NCI-H2227 (cell line): ENCODE measurements at regions not wholly inside any gene's neighbourhood (a gene's known extent, or its start where the extent isn't known, plus 50 kb on each side); places are given as distances from the start of the nearest gene placed in this dataset.
A peak's percentile ranks its signal among the peaks of the same experiment; 100 is the strongest.
"Not testable (repeated sequence)": the region's sequence is repeated elsewhere in the genome, so short reads cannot be mapped to it uniquely, and the experiment has no call there.

Source experiments
- DNase-seq: peaks from one replicate; lab custom pipeline; 2025; ENCODE audit not compliant: unreplicated experiment; lab: John Stamatoyannopoulos, UW

DNA sequence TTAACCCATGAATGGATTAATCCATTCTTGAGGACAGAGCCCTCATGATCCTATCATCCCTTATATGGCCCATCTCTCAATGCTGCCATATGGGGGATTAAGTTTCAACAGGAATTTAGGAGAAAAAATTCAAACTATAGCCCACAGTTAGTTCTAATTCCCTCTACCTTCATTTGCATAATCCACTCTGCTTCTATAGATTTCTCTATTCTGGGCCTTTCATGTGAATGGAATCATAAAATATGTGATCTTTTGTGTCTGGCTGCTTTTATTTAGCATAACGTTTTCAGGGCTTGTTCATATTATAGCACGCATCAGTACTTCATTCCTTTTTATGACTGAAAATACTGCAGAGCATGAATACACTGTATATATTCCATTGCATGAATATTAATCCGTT, 55.4 kb downstream of the CTSL start:
- no peak for DNase-seq

DNA sequence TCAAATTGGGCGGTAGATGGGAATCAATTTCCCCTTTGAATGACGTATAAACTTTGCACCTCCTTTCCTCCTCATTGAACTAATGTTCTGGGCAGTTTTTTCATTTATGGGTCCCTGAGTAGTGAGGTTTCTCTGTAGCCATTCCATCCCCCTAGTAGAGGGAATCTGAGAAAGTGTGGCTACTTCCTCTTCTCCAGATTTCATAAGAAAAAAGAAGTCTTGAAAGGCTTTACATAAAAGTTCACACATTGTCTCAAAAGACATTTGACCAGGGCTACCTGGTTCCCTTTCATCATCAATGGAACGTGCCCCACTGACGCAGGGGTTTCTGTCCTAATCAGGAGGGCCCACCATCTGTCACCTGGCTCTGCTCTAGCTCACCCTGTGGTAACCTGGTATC, 57.3 kb downstream of the CTSL start:
- DNase-seq, result no peak

DNA sequence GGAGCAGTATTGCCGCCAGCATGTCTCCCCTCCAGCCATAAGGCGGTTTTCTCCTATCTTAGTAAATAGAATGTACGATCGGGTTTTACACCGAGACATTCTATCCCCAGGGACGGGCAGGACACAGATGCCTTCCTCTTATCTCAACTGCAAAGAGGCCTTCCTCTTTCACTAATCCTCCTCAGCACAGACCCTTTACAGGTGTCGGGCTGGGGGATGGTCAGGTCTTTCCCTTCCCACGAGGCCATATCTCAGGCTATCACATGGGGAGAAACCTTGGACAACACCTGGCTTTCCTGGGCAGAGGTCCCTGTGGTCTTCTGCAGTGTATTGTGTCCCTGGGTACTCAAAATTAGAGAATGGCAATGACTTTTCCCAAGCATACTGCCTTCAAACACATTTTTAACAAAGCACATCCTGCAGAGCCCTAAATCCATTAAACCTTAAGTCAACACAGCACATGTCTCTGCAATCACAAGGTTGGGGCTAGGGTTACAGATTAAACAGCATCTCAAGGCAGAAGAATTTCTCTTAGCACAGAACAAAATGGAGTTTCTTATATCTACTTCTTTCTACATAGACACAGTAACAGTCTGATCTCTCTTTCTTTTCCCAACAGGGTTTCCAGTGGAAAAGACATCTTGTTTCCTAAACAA, 59.5 kb downstream of the CTSL start:
- not testable (repeated sequence) for DNase-seq

DNA sequence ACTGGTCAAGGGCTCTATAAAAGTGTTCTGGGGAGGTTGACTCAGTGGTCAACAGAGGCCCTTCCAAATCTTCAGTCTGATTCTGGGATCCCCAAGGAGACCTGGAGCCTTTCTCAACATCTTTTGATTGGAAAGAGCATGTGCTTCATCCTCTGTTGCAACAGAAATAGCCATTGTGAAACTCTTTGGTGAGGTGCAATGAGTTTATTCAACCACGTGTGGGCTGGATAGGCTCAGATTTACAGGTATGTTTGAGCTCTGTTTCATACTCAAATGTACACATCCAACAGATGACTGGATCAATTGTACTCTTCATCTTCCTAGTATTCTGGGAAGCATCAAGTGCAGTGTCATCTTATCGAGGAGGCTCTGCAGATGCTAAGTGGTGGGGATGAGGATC, 60.5 kb downstream of the CTSL start:
- DNase-seq, result no peak

DNA sequence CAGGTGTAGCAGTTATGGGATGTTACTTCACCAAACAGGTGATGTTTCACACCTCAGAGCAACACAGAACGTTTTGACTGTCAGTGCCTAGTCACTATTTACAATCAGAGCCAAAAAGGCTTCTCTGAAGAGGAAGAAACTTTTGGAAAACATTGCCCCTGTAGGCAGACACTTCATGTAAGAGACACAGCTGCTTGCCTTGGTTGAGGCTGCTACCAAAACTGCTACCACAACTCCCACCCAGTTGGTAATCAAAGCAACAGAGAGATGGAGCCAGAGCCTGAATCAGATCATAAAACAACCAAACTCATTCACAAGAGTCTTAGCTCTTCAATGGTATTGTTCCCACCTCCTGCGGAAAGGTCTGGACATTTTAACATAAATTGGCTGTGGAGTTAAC, 61.0 kb downstream of the CTSL start:
- no peak for DNase-seq

- DNase-seq, result no peak
Measured at GRCh38 chr9:87787735-87788134, 61.8 kb downstream of the CTSL start.

GRCh38 chr9:87792831-87793288, 66.9 kb downstream of the CTSL start:
- DNase-seq, result no peak

- no peak for DNase-seq
Measured at GRCh38 chr9:87793292-87793691, 67.4 kb downstream of the CTSL start.

GRCh38 chr9:87795178-87795577, 69.3 kb downstream of the CTSL start:
- no peak for DNase-seq

GRCh38 chr9:87796196-87796595, 70.3 kb downstream of the CTSL start:
- no peak for DNase-seq

DNA sequence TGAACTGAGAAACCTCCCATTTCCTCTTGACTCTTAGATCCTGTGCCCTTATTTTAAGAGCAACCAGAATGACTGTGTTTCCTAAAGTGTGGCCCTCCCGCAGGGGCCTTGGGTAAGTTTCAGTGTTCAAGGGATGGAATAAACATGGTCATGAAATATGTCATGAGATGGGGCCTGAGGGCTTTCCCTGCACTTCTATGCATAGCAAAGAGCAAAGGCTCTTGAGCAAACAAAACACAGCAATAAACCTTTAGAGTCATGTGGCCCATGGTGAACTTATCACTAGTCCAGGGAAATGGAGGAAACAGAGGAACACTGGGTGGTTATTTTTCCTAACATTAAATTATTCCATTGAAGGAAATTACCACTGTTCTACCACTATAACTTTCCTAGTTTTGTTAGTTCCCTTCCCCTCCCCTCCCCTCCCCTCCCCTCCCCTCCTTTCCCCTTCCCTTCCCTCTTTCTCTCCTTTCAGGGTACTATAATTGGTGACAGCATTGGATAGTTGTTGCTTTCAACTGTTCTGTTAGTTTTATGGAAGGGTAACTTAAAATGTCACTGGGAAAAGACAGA, 72.4 kb downstream of the CTSL start:
- DNase-seq, result no peak

- DNase-seq, result no peak
Measured at GRCh38 chr9:87799503-87799902, 73.6 kb downstream of the CTSL start.

DNA sequence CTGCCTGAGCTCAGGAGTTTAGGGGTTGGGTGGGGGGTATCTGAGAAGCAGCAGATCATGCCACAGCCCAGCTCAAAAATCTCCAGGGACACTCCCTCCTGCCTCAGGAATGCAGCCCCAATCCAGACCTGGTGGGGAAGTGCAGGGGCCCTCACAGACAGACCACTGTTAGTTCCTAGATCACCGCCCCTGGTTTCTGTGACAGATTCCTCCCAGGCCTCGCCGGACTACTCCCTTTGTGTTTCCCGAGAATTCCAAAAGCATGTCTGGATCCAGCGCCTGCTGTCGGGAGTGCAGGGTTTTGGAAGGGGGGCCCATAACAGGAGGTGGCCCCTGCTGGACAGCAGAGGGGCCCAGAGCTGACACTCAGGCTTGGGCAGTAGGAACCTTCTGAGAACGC, 74.5 kb downstream of the CTSL start:
- DNase-seq, result no peak

DNA sequence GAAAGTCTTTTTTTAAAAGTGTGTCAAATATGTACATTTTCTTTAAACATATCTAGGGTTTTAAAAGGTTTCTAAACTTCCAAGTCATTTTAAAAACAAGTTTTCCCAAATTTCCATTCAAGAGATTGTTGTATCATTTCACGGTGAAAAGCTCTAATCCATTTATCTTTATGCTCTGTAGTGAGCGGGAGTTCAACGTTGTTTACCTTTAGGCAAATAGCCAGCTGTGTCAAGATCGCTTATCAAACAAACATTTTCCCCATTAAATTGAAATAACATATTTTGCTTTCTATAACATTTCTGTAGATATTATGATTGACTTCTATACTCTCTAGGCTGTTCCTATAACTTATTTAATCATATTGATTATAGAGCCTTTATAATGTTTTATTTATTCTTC, 75.1 kb downstream of the CTSL start:
- DNase-seq, result no peak

GRCh38 chr9:87803166-87803565, 77.2 kb downstream of the CTSL start:
- no peak for DNase-seq

- DNase-seq, result no peak
Measured at GRCh38 chr9:87803623-87804345, 77.9 kb downstream of the CTSL start.

GRCh38 chr9:87805259-87805658, 77.4 kb upstream of the SPATA31E1 start:
- no peak for DNase-seq

GRCh38 chr9:87810008-87810407, 72.7 kb upstream of the SPATA31E1 start:
- DNase-seq, result no peak

DNA sequence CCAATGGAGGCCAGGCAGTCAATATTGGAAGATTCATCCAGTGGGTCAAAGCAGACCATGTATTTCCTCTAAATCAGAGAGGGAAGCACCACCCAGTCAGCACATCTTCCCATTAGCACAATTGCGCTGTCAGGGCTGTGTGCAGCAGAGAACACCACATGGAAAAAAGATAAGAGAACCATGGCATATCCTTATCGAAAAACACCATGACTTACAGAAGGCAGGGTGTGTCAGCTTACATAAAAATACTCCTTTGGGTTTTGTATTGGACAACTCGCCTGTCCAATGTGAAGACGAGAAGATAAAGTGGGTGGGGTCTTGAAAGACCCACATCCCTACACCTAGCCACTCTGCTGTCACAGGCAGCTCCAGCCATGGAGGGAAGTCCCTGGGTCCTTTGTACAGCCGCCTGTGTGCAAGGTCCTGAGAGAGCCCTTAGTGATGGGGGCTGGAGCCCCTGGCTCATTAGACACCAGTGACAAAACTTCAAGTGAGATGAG, 71.9 kb upstream of the SPATA31E1 start:
- DNase-seq, result no peak

GRCh38 chr9:87812375-87813118, 70.1 kb upstream of the SPATA31E1 start:
- DNase-seq, result peak; percentile 1

GRCh38 chr9:87813119-87813463, 69.6 kb upstream of the SPATA31E1 start:
- no peak for DNase-seq

- no peak for DNase-seq
Measured at GRCh38 chr9:87816036-87816435, 66.6 kb upstream of the SPATA31E1 start.
